Endodermal cell (in vitro differentiated cells): ENCODE measurements at regions not wholly inside any gene's neighbourhood (a gene's known extent, or its start where the extent isn't known, plus 50 kb on each side); places are given as distances from the start of the nearest gene placed in this dataset.

Experiments
- DNase-seq: peaks from one replicate; pipeline ENCODE4 v3.0.0-alpha.2; 2017
- H3K27ac ChIP-seq: 2 replicates; pipeline ENCODE4 v1.5.1; 2013; ENCODE audit warnings: mild to moderate bottlenecking, low read depth, low read length, moderate library complexity
- H3K27me3 ChIP-seq: 2 replicates; pipeline ENCODE4 v1.6.1; 2013; ENCODE audit warnings: mild to moderate bottlenecking, low read length, moderate library complexity; ENCODE audit not compliant: insufficient read depth, control insufficient read depth, poor library complexity, severe bottlenecking
- H3K36me3 ChIP-seq: 2 replicates; pipeline ENCODE4 v1.7.0; 2013; ENCODE audit warnings: mild to moderate bottlenecking, low read length, moderate library complexity; ENCODE audit not compliant: control insufficient read depth, insufficient read depth
- H3K4me1 ChIP-seq: one replicate; pipeline ENCODE4 v1.7.0; 2013; ENCODE audit warnings: low read length; ENCODE audit not compliant: control insufficient read depth, insufficient read depth
- H3K4me3 ChIP-seq: 2 replicates; pipeline ENCODE4 v1.5.1; 2013; ENCODE audit warnings: mild to moderate bottlenecking, low read length, moderate library complexity
- H3K9ac ChIP-seq: 2 replicates; pipeline ENCODE4 v1.6.1; 2013; ENCODE audit warnings: mild to moderate bottlenecking, low read length, moderate library complexity; ENCODE audit not compliant: poor library complexity, severe bottlenecking; ENCODE audit errors: extremely low read depth
- H3K9me3 ChIP-seq: 2 replicates; pipeline ENCODE4 v1.6.1; 2013; ENCODE audit warnings: mild to moderate bottlenecking, low read length, moderate library complexity; ENCODE audit not compliant: control insufficient read depth
- H3K27ac Mint-ChIP-seq: 2 replicates; pipeline ENCODE4 v1.8.0; 2020; ENCODE audit warnings: mixed read lengths
- H3K27me3 Mint-ChIP-seq: 2 replicates; pipeline ENCODE4 v1.8.0; 2021; ENCODE audit warnings: mild to moderate bottlenecking, mixed read lengths; ENCODE audit not compliant: insufficient read depth
- H3K36me3 Mint-ChIP-seq: 2 replicates; pipeline ENCODE4 v1.8.0; 2020; ENCODE audit warnings: low read depth, mixed read lengths
- H3K4me1 Mint-ChIP-seq: 2 replicates; pipeline ENCODE4 v1.8.0; 2020; ENCODE audit warnings: mixed read lengths
- H3K4me3 Mint-ChIP-seq: 2 replicates; pipeline ENCODE4 v1.8.0; 2020; ENCODE audit warnings: mild to moderate bottlenecking, moderate library complexity, mixed read lengths
- H3K9me3 Mint-ChIP-seq: 2 replicates; pipeline ENCODE4 v1.8.0; 2020; ENCODE audit warnings: mild to moderate bottlenecking, mixed read lengths
- WGBS, 2 experiments: methylation state at CpG; one replicate each; pipeline versions ENCODE4 v1.1.5 to v1.1.7; 2013; ENCODE audit warnings: missing lambda C conversion rate in 2 of 2, mixed read lengths in 1 of 2; ENCODE audit not compliant: insufficient coverage in 1 of 2, insufficient read length in 1 of 2; 5-methylcytosine and 5-hydroxymethylcytosine counted together
- TF ChIP-seq, protein P1 (sequence below): fragments of 200-600 bp; sonication (generic); conservative IDR thresholded peaks from 2 replicates; pipeline ENCODE4 v1.5.0; 2021; ENCODE audit warnings: antibody characterized with exemption, mild to moderate bottlenecking

- no peaks in the 10 kb centered on the region for H3K9me3 Mint-ChIP-seq
Measured at GRCh38 chr5:1670351-1670750, 129.3 kb downstream of the MRPL36 start.

GRCh38 chr5:1669276-1670155 is 130.1 kb downstream of the MRPL36 start:
- WGBS, 2 experiments: 71 to 80% methylated on average over 2 to 10 of the region's 10 CpGs
- no peak for DNase-seq
- no peaks in the 10 kb centered on the region for H3K36me3 ChIP-seq
- no peaks in the 10 kb centered on the region for H3K4me1 ChIP-seq
- H3K4me1 Mint-ChIP-seq: peaks cover 5% of the 10 kb centered on the region
- no peak overlapping the region for H3K4me3 Mint-ChIP-seq
- peaks cover 53% of the 10 kb centered on the region for H3K27me3 Mint-ChIP-seq
- no peak overlapping the region for H3K27ac ChIP-seq
- no peak overlapping the region for H3K27ac Mint-ChIP-seq
- TF ChIP-seq, protein P1, sequence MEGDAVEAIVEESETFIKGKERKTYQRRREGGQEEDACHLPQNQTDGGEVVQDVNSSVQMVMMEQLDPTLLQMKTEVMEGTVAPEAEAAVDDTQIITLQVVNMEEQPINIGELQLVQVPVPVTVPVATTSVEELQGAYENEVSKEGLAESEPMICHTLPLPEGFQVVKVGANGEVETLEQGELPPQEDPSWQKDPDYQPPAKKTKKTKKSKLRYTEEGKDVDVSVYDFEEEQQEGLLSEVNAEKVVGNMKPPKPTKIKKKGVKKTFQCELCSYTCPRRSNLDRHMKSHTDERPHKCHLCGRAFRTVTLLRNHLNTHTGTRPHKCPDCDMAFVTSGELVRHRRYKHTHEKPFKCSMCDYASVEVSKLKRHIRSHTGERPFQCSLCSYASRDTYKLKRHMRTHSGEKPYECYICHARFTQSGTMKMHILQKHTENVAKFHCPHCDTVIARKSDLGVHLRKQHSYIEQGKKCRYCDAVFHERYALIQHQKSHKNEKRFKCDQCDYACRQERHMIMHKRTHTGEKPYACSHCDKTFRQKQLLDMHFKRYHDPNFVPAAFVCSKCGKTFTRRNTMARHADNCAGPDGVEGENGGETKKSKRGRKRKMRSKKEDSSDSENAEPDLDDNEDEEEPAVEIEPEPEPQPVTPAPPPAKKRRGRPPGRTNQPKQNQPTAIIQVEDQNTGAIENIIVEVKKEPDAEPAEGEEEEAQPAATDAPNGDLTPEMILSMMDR: no peak
- H3K9me3 Mint-ChIP-seq: no peaks in the 10 kb centered on the region
- no peak overlapping the region for H3K4me3 ChIP-seq
- no peak overlapping the region for H3K9ac ChIP-seq
- no peaks in the 10 kb centered on the region for H3K36me3 Mint-ChIP-seq
- peaks cover 46% of the 10 kb centered on the region for H3K27me3 ChIP-seq
- H3K9me3 ChIP-seq: no peaks in the 10 kb centered on the region

More at GRCh38 chr5:1670351-1670750, 129.3 kb downstream of the MRPL36 start:
- Mint-ChIP-seq H3K27ac (no peak overlapping the region), H3K27me3 (peaks cover 44% of the 10 kb centered on the region), H3K36me3 (no peaks in the 10 kb centered on the region), H3K4me3 (no peak overlapping the region), H3K4me1 (peaks cover 5% of the 10 kb centered on the region)
- TF ChIP-seq, protein P1: no peak
- Histone ChIP-seq H3K9ac (no peak overlapping the region), H3K4me1 (no peaks in the 10 kb centered on the region), H3K9me3 (no peaks in the 10 kb centered on the region), H3K4me3 (no peak overlapping the region), H3K27ac (no peak overlapping the region), H3K36me3 (no peaks in the 10 kb centered on the region), H3K27me3 (peaks cover 37% of the 10 kb centered on the region)
- WGBS, 2 experiments: 77 to 82% methylated on average over 2 of the region's 2 CpGs
- no peak for DNase-seq

DNA sequence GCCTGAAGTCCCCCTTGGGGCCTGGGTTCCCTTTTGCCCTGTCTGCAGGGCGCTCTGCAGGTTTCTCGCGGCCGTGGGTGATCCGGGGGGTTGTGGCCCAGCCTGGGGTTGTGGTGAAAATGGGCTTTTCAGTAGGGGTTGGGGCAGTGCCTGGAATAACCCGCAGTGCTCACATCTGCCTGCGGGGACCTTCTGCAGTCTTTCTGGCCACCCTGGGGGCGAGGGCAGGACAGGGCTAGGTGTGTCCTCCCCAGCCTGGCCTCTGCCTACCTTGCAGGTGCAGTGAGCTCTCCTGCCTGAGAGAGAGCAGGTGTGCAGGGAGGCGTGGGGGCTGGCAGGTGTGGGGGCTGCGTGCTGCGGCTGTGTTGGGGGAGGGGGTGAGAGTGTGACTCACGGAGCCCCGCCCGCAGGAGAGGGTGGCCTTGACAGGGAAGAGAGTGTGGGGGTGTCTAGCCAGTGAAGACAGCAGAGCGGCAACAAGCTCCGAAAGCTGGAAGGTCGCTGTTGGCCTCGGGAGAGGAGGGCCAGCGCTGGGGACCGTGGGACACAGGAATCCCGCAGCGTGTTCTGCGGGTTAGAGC is 131.4 kb downstream of the MRPL36 start:
- Mint-ChIP-seq H3K4me3 (peak overlapping the region; percentile 52), H3K9me3 (no peaks in the 10 kb centered on the region), H3K4me1 (peaks cover 5% of the 10 kb centered on the region), H3K36me3 (no peaks in the 10 kb centered on the region), H3K27me3 (peaks cover 55% of the 10 kb centered on the region), H3K27ac (no peak overlapping the region)
- Histone ChIP-seq H3K27ac (no peak overlapping the region), H3K27me3 (peaks cover 48% of the 10 kb centered on the region), H3K4me3 (peak overlapping the region; percentile 73), H3K36me3 (no peaks in the 10 kb centered on the region), H3K4me1 (no peaks in the 10 kb centered on the region), H3K9ac (no peak overlapping the region), H3K9me3 (no peaks in the 10 kb centered on the region)
- TF ChIP-seq, protein P1: peak; percentile 45
- 32 to 57% methylated on average over 8 to 23 of the region's 23 CpGs for WGBS, 2 experiments
- DNase-seq: peak; percentile 81
